GM12892 (cell line): ENCODE measurements at regions not wholly inside any gene's neighbourhood (a gene's known extent, or its start where the extent isn't known, plus 50 kb on each side); places are given as distances from the start of the nearest gene placed in this dataset.

ENCODE experiments used
- POLR2A ChIP-seq: IDR thresholded peaks from 2 replicates; pipeline ENCODE4 v1.6.1; 2011; ENCODE audit warnings: low read depth, low read length, control low read depth
- POLR2AphosphoS5 ChIP-seq: IDR thresholded peaks from 2 replicates; pipeline ENCODE4 v1.6.1; 2011; ENCODE audit warnings: low read depth, low read length, control low read depth

DNA sequence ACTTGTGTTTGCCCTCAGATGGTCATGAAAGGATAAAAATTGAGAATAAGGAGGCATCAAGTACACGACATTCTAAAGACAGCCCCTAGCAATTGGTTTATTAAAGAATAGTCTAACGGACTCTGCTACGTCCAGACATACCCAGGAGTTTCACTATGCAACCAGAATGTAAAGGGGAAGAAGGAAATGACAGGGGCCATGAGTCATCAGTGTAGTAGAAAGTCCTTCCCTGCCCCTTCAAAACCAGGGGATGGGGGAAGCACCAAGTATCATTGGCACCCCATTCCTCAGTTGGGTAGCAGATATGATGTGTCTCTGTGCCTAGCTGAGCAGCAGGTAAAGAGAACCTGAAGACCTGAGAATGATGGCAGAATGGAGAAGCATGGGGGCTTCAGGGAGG, 367.4 kb downstream of the IL20RB start:
- TF ChIP-seq POLR2AphosphoS5 (no peak), POLR2A (no peak)
